Testis (tissue), 2 donors: ENCODE measurements at regions not wholly inside any gene's neighbourhood (a gene's known extent, or its start where the extent isn't known, plus 50 kb on each side); places are given as distances from the start of the nearest gene placed in this dataset.

ENCODE experiments used
- DNase-seq: peaks from one replicate; pipeline ENCODE4 v3.0.0-alpha.2; 2019
- H3K27ac ChIP-seq, 2 donors: fragments of 200-600 bp; sonication (generic); one replicate each; pipeline ENCODE4 v1.5.1; 2019
- H3K27me3 ChIP-seq: fragments of 200-600 bp; sonication (generic); one replicate; pipeline ENCODE4 v1.5.1; 2019
- H3K36me3 ChIP-seq: fragments of 200-600 bp; sonication (generic); one replicate; pipeline ENCODE4 v1.5.1; 2017; ENCODE audit warnings: low read depth; ENCODE audit errors: missing control alignments
- H3K4me1 ChIP-seq: fragments of 200-600 bp; sonication (generic); one replicate; pipeline ENCODE4 v1.5.1; 2019
- H3K4me3 ChIP-seq, 2 donors: fragments of 200-600 bp; sonication (generic); one replicate each; pipeline ENCODE4 v1.5.1; 2017 to 2019
- H3K9me3 ChIP-seq: fragments of 200-600 bp; sonication (generic); one replicate; pipeline ENCODE4 v1.5.1; 2017
- POLR2A ChIP-seq: fragments of 450-650 bp; IDR thresholded peaks from one replicate; pipeline ENCODE4 v1.6.1; 2017; ENCODE audit warnings: antibody characterized with exemption, mild to moderate bottlenecking, moderate library complexity
- WGBS, 2 donors: methylation state at CpG; one replicate each; pipeline ENCODE4 v1.1.5; 2018; 5-methylcytosine and 5-hydroxymethylcytosine counted together
- intact Hi-C: fragments of 100-400 bp; cut with DNase I; formaldehyde crosslinking; loops from one replicate; pipeline ENCODE4 v1.15.1; 2023; ENCODE audit warnings: low total_unique reads
- TF ChIP-seq, protein P1 (sequence below), 3 experiments: fragments of 450-650 bp in 2 of 3; fragments of 200-600 bp in 1 of 3; sonication (generic) in 1 of 3; IDR thresholded peaks; one replicate each; pipeline ENCODE4 v1.5.1; 2016 to 2019; ENCODE audit warnings: antibody characterized with exemption in 3 of 3, mild to moderate bottlenecking in 2 of 3, moderate library complexity in 1 of 3

DNA sequence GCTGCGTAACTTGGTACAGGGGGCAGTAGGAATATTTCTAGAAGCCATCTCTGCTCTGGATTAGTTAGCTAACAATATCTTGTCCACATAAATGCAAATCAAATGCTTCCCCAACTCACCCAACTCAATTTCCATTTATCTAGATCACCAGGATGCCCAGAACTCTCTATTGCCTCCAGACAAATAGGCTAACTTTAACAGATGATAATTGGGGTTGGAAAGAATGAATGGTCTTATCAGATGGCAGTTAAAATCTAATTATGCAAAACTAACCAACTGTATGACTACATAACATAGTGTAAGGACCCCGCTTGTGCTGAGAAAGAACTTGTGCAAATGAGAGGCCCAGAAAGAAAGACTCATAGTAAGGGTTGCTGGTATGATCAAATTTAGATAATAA, 1024.8 kb downstream of the PLA2G4A start:
- Histone ChIP-seq H3K27ac (no peak overlapping the region), H3K4me3 (no peak overlapping the region), H3K9me3 (no peaks in the 10 kb centered on the region), H3K36me3 (no peaks in the 10 kb centered on the region), H3K4me1 (no peaks in the 10 kb centered on the region), H3K27me3 (no peaks in the 10 kb centered on the region)
- DNase-seq = no peak
- intact Hi-C loops = no loop called here
- 95 to 96% methylated on average over 2 of the region's 2 CpGs for WGBS, 2 donors
- TF ChIP-seq POLR2A = no peak
- TF ChIP-seq, protein P1, sequence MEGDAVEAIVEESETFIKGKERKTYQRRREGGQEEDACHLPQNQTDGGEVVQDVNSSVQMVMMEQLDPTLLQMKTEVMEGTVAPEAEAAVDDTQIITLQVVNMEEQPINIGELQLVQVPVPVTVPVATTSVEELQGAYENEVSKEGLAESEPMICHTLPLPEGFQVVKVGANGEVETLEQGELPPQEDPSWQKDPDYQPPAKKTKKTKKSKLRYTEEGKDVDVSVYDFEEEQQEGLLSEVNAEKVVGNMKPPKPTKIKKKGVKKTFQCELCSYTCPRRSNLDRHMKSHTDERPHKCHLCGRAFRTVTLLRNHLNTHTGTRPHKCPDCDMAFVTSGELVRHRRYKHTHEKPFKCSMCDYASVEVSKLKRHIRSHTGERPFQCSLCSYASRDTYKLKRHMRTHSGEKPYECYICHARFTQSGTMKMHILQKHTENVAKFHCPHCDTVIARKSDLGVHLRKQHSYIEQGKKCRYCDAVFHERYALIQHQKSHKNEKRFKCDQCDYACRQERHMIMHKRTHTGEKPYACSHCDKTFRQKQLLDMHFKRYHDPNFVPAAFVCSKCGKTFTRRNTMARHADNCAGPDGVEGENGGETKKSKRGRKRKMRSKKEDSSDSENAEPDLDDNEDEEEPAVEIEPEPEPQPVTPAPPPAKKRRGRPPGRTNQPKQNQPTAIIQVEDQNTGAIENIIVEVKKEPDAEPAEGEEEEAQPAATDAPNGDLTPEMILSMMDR (IDR thresholded peaks at IDR 0.05) = no peak

DNA sequence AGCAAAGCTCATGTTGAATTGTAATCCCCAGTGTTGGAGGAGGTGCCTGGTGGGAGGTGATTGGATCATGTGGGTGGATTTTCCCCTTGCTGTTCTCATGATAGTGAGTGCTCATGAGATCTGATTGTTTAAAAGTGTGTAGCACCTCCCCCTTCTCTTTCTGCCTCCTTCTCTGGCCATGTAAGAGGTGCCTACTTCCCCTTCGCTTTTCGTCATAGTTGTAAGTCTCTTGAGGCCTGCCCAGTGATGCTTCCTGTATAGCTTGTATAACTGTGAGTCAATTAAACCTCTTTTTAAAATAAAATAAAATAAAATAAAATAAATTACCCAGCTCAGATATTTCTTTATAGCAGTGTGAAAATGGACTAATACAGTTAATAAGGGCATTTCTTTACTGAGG, 1025.7 kb downstream of the PLA2G4A start:
- Histone ChIP-seq H3K4me1 (no peaks in the 10 kb centered on the region), H3K36me3 (no peaks in the 10 kb centered on the region), H3K9me3 (no peaks in the 10 kb centered on the region), H3K27me3 (no peaks in the 10 kb centered on the region), H3K4me3 (no peak overlapping the region), H3K27ac (no peak overlapping the region)
- WGBS, 2 donors = 85 to 89% methylated on average over 2 of the region's 2 CpGs
- DNase-seq = no peak
- no peak for TF ChIP-seq POLR2A
- TF ChIP-seq, protein P1 (IDR thresholded peaks at IDR 0.05) = no peak
- intact Hi-C loops = no loop called here

DNA sequence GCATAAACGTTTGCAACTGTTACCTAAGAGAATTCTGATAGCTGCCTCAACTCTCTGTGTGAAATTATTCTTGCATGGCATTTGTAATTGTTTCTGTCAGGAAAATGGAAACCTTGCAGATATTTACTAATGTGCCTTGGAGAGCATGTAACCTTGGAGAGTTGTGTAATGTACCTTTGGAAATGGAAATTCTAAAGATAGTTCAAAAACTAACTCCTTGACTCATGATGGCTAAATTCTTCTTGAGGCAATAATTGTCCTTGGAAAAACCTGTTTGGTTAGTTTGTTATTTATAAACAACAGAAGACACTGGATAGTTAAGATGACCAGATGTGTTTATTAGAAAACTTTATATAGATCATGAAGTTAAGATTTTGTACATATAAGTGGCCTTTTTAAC, 1033.8 kb downstream of the PLA2G4A start:
- DNase-seq = no peak
- H3K27ac ChIP-seq = no peak overlapping the region
- H3K9me3 ChIP-seq = no peaks in the 10 kb centered on the region
- H3K4me3 ChIP-seq = no peak overlapping the region
- H3K4me1 ChIP-seq = no peaks in the 10 kb centered on the region
- 37 to 40% methylated on average over 1 of the region's 1 CpG for WGBS, 2 donors
- H3K27me3 ChIP-seq = no peaks in the 10 kb centered on the region
- no peaks in the 10 kb centered on the region for H3K36me3 ChIP-seq
- TF ChIP-seq POLR2A = no peak
- TF ChIP-seq, protein P1 (IDR thresholded peaks at IDR 0.05) = no peak
- intact Hi-C loops = no loop called here

DNA sequence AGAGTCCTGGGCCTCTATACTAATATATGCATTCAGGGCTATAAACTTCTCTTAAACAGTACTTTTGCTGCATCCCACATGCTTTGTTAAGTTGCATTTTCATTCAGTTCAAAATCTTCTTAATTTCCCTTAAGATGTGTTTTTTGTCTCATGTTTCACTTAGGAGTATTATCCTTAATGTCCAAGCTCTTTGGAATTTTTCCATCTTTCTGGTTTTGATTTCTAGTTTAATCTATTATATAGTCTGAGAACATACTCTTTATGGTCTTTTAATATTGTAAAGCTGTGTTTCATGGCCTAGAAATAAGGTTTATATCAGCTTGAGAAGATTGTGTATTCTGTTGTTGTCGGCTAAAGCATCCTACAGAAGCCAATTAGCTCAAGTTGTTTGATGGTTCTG, 1041.8 kb downstream of the PLA2G4A start:
- no peaks in the 10 kb centered on the region for H3K9me3 ChIP-seq
- H3K27ac ChIP-seq = no peak overlapping the region
- WGBS, 2 donors = 48 to 53% methylated on average over 1 of the region's 1 CpG
- no peaks in the 10 kb centered on the region for H3K27me3 ChIP-seq
- H3K4me1 ChIP-seq = no peaks in the 10 kb centered on the region
- no peak overlapping the region for H3K4me3 ChIP-seq
- intact Hi-C loops = no loop called here
- DNase-seq = no peak
- TF ChIP-seq, protein P1 (IDR thresholded peaks at IDR 0.05) = no peak
- TF ChIP-seq POLR2A = no peak
- no peaks in the 10 kb centered on the region for H3K36me3 ChIP-seq

DNA sequence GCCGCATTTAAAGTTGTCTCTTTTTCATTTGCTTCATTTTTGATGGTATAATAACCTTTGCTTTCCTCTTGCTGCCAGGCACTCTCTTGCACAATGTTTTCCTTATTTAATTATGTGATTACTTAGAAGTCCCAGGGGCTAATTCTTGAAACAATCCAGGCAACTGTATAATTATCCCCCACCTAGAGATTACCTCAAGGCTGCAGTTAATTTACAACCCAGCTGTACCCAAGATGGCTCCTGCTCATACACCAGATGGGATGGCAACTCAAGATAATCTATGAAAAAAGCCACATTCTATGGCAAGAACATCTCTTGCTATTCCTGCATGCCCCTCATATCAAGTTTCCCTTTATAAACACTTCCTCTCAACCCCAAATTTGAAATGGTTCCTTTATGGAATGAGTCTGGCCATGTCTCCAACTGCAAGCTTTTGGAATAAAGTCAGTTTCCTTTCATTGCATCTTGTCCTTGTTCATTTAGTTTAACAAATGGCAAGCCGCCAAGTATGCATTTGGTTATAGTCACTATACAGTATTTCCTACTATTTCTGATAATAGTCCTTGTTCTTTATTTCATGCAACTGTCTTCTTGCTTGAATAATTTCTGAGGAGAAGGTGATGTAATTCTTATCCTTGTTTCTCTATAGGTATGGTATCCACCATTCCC, 1042.6 kb downstream of the PLA2G4A start:
- no peak overlapping the region for H3K27ac ChIP-seq
- no peak for DNase-seq

More for the DNA sequence above, 1042.6 kb downstream of the PLA2G4A start:
- WGBS, 2 donors = 39 to 50% methylated on average over 2 of the region's 2 CpGs
- no peak overlapping the region for H3K4me3 ChIP-seq
- H3K9me3 ChIP-seq = no peaks in the 10 kb centered on the region
- intact Hi-C loops = no loop called here
- H3K4me1 ChIP-seq = no peaks in the 10 kb centered on the region
- H3K27me3 ChIP-seq = no peaks in the 10 kb centered on the region
- H3K36me3 ChIP-seq = no peaks in the 10 kb centered on the region
- TF ChIP-seq, protein P1 (IDR thresholded peaks at IDR 0.05) = no peak
- TF ChIP-seq POLR2A = no peak
